ENCODE measurements at regions not wholly inside any gene's neighbourhood (a gene's known extent, or its start where the extent isn't known, plus 50 kb on each side); places are given as distances from the start of the nearest gene placed in this dataset.

GRCh38 chr2:193279361-193279760, 1084.6 kb upstream of the TMEFF2 start:
- no peak for TF ChIP-seq CTCF (IDR thresholded peaks at IDR 0.05; ENCODE audit: low read depth, low read length)
- TF ChIP-seq EZH2phosphoT487 (IDR thresholded peaks at IDR 0.05; ENCODE audit: low read depth) = no peak
